ENCODE measurements at regions not wholly inside any gene's neighbourhood (a gene's known extent, or its start where the extent isn't known, plus 50 kb on each side); places are given as distances from the start of the nearest gene placed in this dataset.
"Not testable (repeated sequence)": the region's sequence is repeated elsewhere in the genome, so short reads cannot be mapped to it uniquely, and the experiment has no call there.

DNA sequence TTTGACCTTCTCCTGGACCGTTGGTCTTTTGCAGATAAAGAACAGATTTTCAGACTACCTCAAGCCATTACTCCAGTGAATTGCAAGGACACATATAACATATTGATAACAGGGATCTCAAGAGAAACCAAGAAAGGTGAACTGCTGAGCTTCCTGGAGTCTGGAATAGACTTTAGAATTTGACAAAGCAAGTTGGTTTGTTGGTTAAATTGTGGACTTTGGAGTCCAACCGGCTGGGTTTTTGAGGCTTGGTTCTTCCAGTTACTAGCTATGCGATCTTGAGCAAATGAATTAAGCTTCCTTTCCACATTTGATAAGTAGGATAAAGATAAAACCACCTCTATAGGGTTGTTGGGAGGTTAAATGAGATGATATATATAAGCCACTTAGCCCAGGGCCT lies 233.1 kb downstream of the SHQ1 start:
- H3K79me2 ChIP-seq (ENCODE audit: insufficient read depth, low read length) = no peaks in the 10 kb centered on the region
- H3K27me3 ChIP-seq (ENCODE audit: low read length) = no peaks in the 10 kb centered on the region
- no peaks in the 10 kb centered on the region for H3K9me2 ChIP-seq (replicated peaks; ENCODE audit: insufficient read depth, low read length)
- no peak overlapping the region for H3K4me2 ChIP-seq (ENCODE audit: low read depth, low read length, poor library complexity, severe bottlenecking)
- TF ChIP-seq, protein P1, sequence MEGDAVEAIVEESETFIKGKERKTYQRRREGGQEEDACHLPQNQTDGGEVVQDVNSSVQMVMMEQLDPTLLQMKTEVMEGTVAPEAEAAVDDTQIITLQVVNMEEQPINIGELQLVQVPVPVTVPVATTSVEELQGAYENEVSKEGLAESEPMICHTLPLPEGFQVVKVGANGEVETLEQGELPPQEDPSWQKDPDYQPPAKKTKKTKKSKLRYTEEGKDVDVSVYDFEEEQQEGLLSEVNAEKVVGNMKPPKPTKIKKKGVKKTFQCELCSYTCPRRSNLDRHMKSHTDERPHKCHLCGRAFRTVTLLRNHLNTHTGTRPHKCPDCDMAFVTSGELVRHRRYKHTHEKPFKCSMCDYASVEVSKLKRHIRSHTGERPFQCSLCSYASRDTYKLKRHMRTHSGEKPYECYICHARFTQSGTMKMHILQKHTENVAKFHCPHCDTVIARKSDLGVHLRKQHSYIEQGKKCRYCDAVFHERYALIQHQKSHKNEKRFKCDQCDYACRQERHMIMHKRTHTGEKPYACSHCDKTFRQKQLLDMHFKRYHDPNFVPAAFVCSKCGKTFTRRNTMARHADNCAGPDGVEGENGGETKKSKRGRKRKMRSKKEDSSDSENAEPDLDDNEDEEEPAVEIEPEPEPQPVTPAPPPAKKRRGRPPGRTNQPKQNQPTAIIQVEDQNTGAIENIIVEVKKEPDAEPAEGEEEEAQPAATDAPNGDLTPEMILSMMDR (IDR thresholded peaks at IDR 0.05; ENCODE audit: insufficient read depth, low read length, poor library complexity, severe bottlenecking) = no peak
- TF ChIP-seq EZH2phosphoT487 (conservative IDR thresholded peaks at IDR 0.05; ENCODE audit: low read length) = no peak
- no peak overlapping the region for H3K4me3 ChIP-seq (ENCODE audit: insufficient read depth, low read length, poor library complexity, severe bottlenecking)
- H4K20me1 ChIP-seq (ENCODE audit: low read depth, low read length) = no peaks in the 10 kb centered on the region
- H3K9ac ChIP-seq (ENCODE audit: low read length) = no peak overlapping the region
- H3K9me3 ChIP-seq (ENCODE audit: insufficient read depth, low read length) = no peaks in the 10 kb centered on the region
- no peaks in the 10 kb centered on the region for H3K36me3 ChIP-seq (ENCODE audit: low read length)
- H3F3A ChIP-seq (ENCODE audit: insufficient read depth) = no peaks in the 10 kb centered on the region
- no peak overlapping the region for H3K27ac ChIP-seq (ENCODE audit: low read depth, low read length)
- no peak overlapping the region for H2AFZ ChIP-seq (ENCODE audit: low read depth, low read length, severe bottlenecking)

DNA sequence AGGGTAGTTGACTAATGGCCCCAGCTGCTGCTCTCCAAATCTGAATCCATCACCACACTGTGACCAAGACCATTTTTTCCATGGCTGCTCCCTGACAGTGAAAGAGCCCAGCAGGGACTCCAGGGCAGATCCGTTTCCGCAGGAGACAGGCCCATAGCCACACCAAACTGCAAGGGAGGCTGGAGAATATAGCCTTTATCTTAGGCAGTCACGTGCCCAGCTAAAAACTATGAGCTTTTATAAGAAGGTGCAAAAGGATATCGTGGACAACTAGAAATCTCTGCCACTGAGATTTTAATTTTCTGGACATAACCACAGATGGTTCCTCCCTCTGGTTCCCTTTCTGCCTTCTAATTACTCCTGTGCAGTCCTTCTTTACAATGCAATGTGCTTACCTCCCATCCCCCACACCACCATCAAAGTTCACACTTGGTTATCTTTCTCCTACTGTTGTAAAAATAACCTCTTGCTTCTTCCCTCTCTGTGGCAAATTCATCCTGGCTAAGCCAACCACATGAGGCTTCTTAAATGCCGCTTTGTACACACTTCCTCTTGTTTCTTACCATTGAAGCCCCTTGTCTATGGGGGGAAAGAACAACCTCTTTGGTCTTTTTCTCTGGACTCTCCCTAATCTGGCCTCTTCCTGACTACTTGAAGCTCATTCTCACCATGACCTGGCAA lies 233.7 kb downstream of the SHQ1 start:
- Histone ChIP-seq H3K9me3 (ENCODE audit: insufficient read depth, low read length) (no peaks in the 10 kb centered on the region), H3K27me3 (ENCODE audit: low read length) (no peaks in the 10 kb centered on the region), H4K20me1 (ENCODE audit: low read depth, low read length) (no peaks in the 10 kb centered on the region), H2AFZ (ENCODE audit: low read depth, low read length, severe bottlenecking) (no peak overlapping the region), H3K27ac (ENCODE audit: low read depth, low read length) (no peak overlapping the region), H3K36me3 (ENCODE audit: low read length) (no peaks in the 10 kb centered on the region), H3K79me2 (ENCODE audit: insufficient read depth, low read length) (no peaks in the 10 kb centered on the region), H3F3A (ENCODE audit: insufficient read depth) (no peaks in the 10 kb centered on the region), H3K4me2 (ENCODE audit: low read depth, low read length, poor library complexity, severe bottlenecking) (no peak overlapping the region), H3K9me2 (replicated peaks; ENCODE audit: insufficient read depth, low read length) (no peaks in the 10 kb centered on the region), H3K9ac (ENCODE audit: low read length) (no peak overlapping the region), H3K4me3 (ENCODE audit: insufficient read depth, low read length, poor library complexity, severe bottlenecking) (no peak overlapping the region)
- TF ChIP-seq EZH2phosphoT487 (conservative IDR thresholded peaks at IDR 0.05; ENCODE audit: low read length) = no peak
- TF ChIP-seq, protein P1 (IDR thresholded peaks at IDR 0.05; ENCODE audit: insufficient read depth, low read length, poor library complexity, severe bottlenecking) = no peak

DNA sequence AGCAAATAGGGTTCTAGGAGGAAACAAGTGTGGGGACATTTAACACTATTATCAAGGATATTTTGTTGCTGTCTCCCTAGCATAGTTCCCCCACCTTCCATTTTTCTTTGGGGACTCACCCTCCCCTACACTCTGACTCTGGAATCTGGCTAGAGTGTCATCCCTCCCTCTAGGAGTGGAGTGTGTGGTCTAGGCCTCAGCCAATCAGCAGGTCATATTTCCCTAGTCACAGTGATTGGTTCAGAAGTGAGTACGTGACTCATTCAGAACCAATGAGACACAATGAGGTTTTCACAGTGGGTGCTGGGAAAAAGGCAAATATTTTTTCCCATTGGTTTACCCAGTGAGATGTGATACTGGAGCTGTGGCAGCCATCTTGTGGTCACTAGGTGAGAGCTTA lies 234.4 kb downstream of the SHQ1 start:
- no peak overlapping the region for H3K4me2 ChIP-seq (ENCODE audit: low read depth, low read length, poor library complexity, severe bottlenecking)

DNA sequence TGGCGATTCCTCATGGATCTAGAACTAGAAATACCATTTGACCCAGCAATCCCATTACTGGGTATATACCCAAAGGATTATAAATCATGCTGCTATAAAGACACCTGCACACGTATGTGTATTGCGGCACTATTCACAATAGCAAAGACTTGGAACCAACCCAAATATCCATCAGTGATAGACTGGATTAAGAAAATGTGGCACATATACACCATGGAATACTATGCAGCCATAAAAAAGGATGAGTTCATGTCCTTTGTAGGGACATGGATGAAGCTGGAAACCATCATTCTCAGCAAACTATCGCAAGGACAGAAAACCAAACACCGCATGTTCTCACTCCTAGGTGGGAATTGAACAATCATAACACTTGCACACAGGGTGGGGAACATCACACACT lies 239.1 kb downstream of the SHQ1 start:
- not testable (repeated sequence) for H3K36me3 ChIP-seq (ENCODE audit: low read length); H3K27me3 ChIP-seq (ENCODE audit: low read length); H3F3A ChIP-seq (ENCODE audit: insufficient read depth); H4K20me1 ChIP-seq (ENCODE audit: low read depth, low read length); H3K9ac ChIP-seq (ENCODE audit: low read length); H2AFZ ChIP-seq (ENCODE audit: low read depth, low read length, severe bottlenecking); H3K27ac ChIP-seq (ENCODE audit: low read depth, low read length); H3K9me3 ChIP-seq (ENCODE audit: insufficient read depth, low read length); H3K79me2 ChIP-seq (ENCODE audit: insufficient read depth, low read length); H3K9me2 ChIP-seq (replicated peaks; ENCODE audit: insufficient read depth, low read length); H3K4me3 ChIP-seq (ENCODE audit: insufficient read depth, low read length, poor library complexity, severe bottlenecking); H3K4me2 ChIP-seq (ENCODE audit: low read depth, low read length, poor library complexity, severe bottlenecking)

More for the DNA sequence above, 234.4 kb downstream of the SHQ1 start:
- H4K20me1 ChIP-seq (ENCODE audit: low read depth, low read length) = no peaks in the 10 kb centered on the region
- H3K9me2 ChIP-seq (replicated peaks; ENCODE audit: insufficient read depth, low read length) = no peaks in the 10 kb centered on the region
- no peaks in the 10 kb centered on the region for H3K27me3 ChIP-seq (ENCODE audit: low read length)
- TF ChIP-seq, protein P1 (IDR thresholded peaks at IDR 0.05; ENCODE audit: insufficient read depth, low read length, poor library complexity, severe bottlenecking) = no peak
- TF ChIP-seq EZH2phosphoT487 (conservative IDR thresholded peaks at IDR 0.05; ENCODE audit: low read length) = no peak
- no peak overlapping the region for H3K9ac ChIP-seq (ENCODE audit: low read length)
- no peaks in the 10 kb centered on the region for H3K9me3 ChIP-seq (ENCODE audit: insufficient read depth, low read length)
- H3K36me3 ChIP-seq (ENCODE audit: low read length) = no peaks in the 10 kb centered on the region
- no peak overlapping the region for H3K4me3 ChIP-seq (ENCODE audit: insufficient read depth, low read length, poor library complexity, severe bottlenecking)
- H2AFZ ChIP-seq (ENCODE audit: low read depth, low read length, severe bottlenecking) = no peak overlapping the region
- no peak overlapping the region for H3K27ac ChIP-seq (ENCODE audit: low read depth, low read length)
- no peaks in the 10 kb centered on the region for H3K79me2 ChIP-seq (ENCODE audit: insufficient read depth, low read length)
- no peaks in the 10 kb centered on the region for H3F3A ChIP-seq (ENCODE audit: insufficient read depth)

Data from SU-DHL-6 (cell line).